ENCODE measurements at regions not wholly inside any gene's neighbourhood (a gene's known extent, or its start where the extent isn't known, plus 50 kb on each side); places are given as distances from the start of the nearest gene placed in this dataset.

DNA sequence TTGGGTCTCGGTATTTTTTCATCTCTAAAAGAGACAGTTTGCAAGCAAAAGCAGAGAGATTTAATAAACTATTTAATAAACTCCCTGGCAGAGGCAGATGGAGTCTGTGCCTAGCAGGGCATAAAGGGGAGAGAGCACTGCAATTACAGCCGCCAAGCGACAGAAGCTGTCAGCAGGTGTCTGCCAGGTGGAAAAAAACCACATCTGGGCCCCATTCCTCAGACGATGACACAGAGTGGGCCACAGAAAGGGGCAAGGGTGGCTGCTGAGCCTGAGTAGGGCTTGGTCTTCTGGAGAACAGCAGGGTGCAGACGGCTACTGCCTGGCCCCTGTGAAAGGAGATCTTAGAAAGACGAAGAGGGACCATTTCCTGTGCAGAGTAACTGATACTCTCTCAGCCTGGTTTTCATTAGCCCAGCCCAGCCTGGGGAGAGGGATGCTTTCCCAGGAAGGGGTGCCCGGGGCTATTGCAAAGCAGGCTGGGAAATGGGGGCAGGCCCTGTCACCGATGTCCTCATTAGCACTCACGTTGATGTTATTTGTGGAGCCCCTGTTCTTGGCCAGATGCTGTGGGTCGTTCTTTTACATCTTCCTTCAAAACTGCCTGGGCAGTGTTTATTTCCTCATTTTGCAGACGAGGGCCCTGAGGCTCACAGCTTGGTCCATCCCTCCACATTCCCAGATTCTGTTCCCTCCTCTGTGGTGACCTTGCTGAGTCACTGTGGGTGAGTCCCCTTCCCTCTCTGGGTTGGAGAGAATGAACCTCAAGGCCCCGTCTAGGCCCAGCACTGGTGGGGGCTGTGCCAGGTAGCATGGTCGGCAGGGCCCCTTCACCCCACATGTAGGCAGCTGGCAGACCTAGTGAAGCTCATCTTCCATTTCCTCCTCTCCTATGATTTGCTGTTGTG is 472.7 kb downstream of the PTPRU start:
- Mint-ChIP-seq H3K36me3 (no peaks in the 10 kb centered on the region), H3K9me3 (no peaks in the 10 kb centered on the region), H3K4me3 (no peak overlapping the region), H3K4me1 (peaks cover 9 to 19% of the 10 kb centered on the region in 2 donors), H3K27me3 (peaks cover 39 to 45% of the 10 kb centered on the region in 2 donors), H3K27ac (peak overlapping the region; percentile 59)
- DNase-seq (no peak), ATAC-seq (replicated peaks) (peak; percentile 11 to 13)

- Mint-ChIP-seq H3K4me3 (no peak overlapping the region), H3K4me1 (peaks cover 9 to 19% of the 10 kb centered on the region in 2 donors), H3K27me3 (peaks cover 45 to 50% of the 10 kb centered on the region in 2 donors), H3K36me3 (no peaks in the 10 kb centered on the region), H3K9me3 (no peaks in the 10 kb centered on the region), H3K27ac (no peak overlapping the region)
- ATAC-seq (replicated peaks) (no peak), DNase-seq (no peak)
These were observed 472.1 kb downstream of the PTPRU start for GRCh38 chr1:29708381-29708780.

DNA sequence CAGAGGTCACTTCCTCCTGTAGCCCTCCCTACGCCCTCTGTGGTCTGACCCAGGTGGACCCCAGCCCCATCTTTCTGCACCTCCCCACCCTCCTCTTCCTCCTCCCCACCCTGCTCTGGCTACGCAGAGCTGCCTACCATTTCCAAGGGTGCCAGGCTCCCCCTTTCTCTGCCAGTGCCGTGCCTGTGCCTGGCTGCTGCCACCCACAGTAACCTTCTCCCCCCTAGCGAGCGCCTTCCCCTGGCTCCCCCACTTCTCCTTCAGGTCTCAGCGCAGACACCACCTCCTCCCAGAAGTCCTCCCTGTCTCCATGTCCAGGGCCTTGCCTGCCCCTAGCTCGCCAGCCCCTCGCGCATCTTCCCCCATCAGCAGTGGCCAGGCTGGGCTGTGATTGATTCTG is 471.5 kb downstream of the PTPRU start:
- H3K27ac Mint-ChIP-seq: no peak overlapping the region
- ATAC-seq (replicated peaks) (no peak), DNase-seq (no peak)
- no peaks in the 10 kb centered on the region for H3K36me3 Mint-ChIP-seq
- H3K27me3 Mint-ChIP-seq: peaks cover 44 to 51% of the 10 kb centered on the region in 2 donors
- H3K4me3 Mint-ChIP-seq: no peak overlapping the region
- H3K9me3 Mint-ChIP-seq: no peaks in the 10 kb centered on the region
- peaks cover 9 to 19% of the 10 kb centered on the region in 2 donors for H3K4me1 Mint-ChIP-seq

- ATAC-seq (replicated peaks): peak; percentile 75 to 78
- peak; percentile 8 for DNase-seq
These were observed 470.6 kb downstream of the PTPRU start for GRCh38 chr1:29706936-29707335.

DNA sequence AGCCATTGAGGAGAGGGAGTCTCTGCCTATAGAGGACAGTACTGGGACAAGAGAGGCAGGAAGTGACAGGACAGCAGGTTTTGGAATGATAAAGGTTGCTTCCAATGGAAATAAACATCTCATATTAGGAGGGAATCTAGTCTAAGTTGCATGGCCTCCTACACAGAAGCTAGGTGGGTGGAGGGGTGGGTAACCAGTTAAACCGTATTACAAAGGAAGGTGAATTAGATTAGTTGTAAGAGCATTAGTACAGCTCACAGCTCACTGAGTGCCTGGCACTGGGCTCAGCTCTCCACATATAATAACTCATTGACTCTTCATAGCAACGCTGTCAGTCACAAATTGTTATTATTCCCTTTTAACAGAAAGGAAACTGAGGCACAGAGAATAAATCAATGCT is 468.1 kb downstream of the PTPRU start:
- no peak overlapping the region for H3K27ac Mint-ChIP-seq
- H3K4me3 Mint-ChIP-seq: no peak overlapping the region
- H3K36me3 Mint-ChIP-seq: no peaks in the 10 kb centered on the region
- no peaks in the 10 kb centered on the region for H3K9me3 Mint-ChIP-seq
- ATAC-seq (replicated peaks) (no peak), DNase-seq (no peak)
- peaks cover 4 to 17% of the 10 kb centered on the region in 2 donors for H3K4me1 Mint-ChIP-seq
- peaks cover 54 to 55% of the 10 kb centered on the region in 2 donors for H3K27me3 Mint-ChIP-seq

More at GRCh38 chr1:29706936-29707335, 470.6 kb downstream of the PTPRU start:
- Mint-ChIP-seq H3K4me1 (peaks cover 7 to 19% of the 10 kb centered on the region in 2 donors), H3K4me3 (no peak overlapping the region), H3K27me3 (peaks cover 43 to 49% of the 10 kb centered on the region in 2 donors), H3K27ac (no peak overlapping the region), H3K9me3 (no peaks in the 10 kb centered on the region), H3K36me3 (no peaks in the 10 kb centered on the region)

- peaks cover 57 to 59% of the 10 kb centered on the region in 2 donors for H3K27me3 Mint-ChIP-seq
- H3K4me3 Mint-ChIP-seq: no peak overlapping the region
- no peak overlapping the region for H3K27ac Mint-ChIP-seq
- DNase-seq: no peak
- no peak for ATAC-seq (replicated peaks)
- H3K9me3 Mint-ChIP-seq: no peaks in the 10 kb centered on the region
- no peaks in the 10 kb centered on the region for H3K36me3 Mint-ChIP-seq
- H3K4me1 Mint-ChIP-seq: peaks cover 2 to 11% of the 10 kb centered on the region in 2 donors
These were observed 467.5 kb downstream of the PTPRU start for GRCh38 chr1:29703596-29704370.

DNA sequence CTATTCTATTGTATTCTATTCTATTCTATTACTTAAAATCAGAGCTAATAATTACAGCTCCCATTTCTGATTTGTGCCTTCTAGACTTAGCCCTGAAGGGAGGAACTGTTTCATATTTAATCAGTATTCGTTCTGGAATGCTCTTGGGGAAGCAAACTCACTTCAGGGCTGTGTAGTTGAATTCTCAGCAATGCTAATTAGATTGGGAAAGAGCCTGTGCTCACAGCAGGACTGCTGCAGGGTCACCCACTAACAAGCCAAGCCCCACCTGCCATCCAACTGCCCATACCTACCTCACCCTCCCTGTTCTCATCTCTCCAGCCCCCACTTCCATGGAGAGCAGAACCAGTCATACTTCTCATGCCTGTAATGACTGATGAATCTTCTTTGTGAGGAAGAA is 464.2 kb downstream of the PTPRU start:
- ATAC-seq (replicated peaks): no peak
- DNase-seq: no peak
- no peaks in the 10 kb centered on the region for H3K36me3 Mint-ChIP-seq
- H3K4me3 Mint-ChIP-seq: no peak overlapping the region
- no peaks in the 10 kb centered on the region for H3K9me3 Mint-ChIP-seq
- peaks cover 35 to 42% of the 10 kb centered on the region in 2 donors for H3K27me3 Mint-ChIP-seq
- H3K27ac Mint-ChIP-seq: no peak overlapping the region
- no peaks in the 10 kb centered on the region for H3K4me1 Mint-ChIP-seq

DNA sequence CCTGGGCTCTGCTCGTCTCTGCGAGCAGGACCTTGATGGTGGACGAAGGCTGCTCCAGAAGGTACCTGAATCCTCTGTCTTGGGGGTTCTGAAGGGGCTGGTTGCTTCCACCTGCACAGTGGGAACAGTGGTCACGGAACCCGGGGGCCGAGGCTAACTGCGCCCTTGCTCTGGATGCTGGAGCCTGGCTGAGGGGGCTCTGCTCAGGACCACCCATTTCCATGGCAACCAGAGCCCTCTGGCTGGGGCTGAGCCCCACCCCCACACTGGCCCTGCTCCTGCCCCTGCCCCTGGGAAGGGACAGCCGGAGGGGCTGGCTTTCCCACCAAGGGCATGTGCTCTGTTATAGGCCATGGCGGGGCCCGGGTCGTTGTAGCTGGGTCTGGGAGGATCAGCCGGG is 462.3 kb downstream of the PTPRU start:
- Mint-ChIP-seq H3K27ac (no peak overlapping the region), H3K4me1 (no peaks in the 10 kb centered on the region), H3K4me3 (no peak overlapping the region), H3K9me3 (peaks cover 0 to 2% of the 10 kb centered on the region in 2 donors), H3K36me3 (no peaks in the 10 kb centered on the region), H3K27me3 (peaks cover 22 to 26% of the 10 kb centered on the region in 2 donors)
- DNase-seq: no peak
- ATAC-seq (replicated peaks): no peak

DNA sequence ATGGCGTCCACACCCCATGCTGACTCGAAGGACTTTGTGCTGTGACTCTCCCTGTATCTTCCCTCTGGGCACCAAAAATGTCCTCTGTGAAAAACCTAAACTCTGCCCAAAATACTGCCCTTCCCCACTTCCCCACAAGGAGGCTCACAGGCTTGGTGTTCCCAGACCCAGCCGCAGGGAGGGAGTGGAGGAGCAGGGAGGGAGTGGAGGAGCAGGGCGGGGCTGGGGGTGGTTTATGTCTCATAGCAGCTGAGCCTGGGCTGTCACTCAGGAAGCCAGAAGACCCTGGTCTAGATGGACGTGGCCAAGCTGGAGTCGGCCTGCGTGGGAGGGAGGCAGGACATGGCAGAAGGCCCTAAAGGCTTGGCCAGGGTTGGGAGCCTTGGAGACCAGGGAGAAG is 461.7 kb downstream of the PTPRU start:
- Mint-ChIP-seq H3K4me3 (no peak overlapping the region), H3K4me1 (peaks cover 0 to 4% of the 10 kb centered on the region in 2 donors), H3K36me3 (no peaks in the 10 kb centered on the region), H3K27me3 (peaks cover 19 to 25% of the 10 kb centered on the region in 2 donors), H3K9me3 (peaks cover 0 to 7% of the 10 kb centered on the region in 2 donors), H3K27ac (no peak overlapping the region)
- ATAC-seq (replicated peaks) (no peak), DNase-seq (no peak)

- no peak overlapping the region for H3K4me3 Mint-ChIP-seq
- DNase-seq (no peak), ATAC-seq (replicated peaks) (no peak)
- peaks cover 14 to 21% of the 10 kb centered on the region in 2 donors for H3K27me3 Mint-ChIP-seq
- H3K4me1 Mint-ChIP-seq: peaks cover 2 to 11% of the 10 kb centered on the region in 2 donors
- no peaks in the 10 kb centered on the region for H3K36me3 Mint-ChIP-seq
- H3K27ac Mint-ChIP-seq: no peak overlapping the region
- H3K9me3 Mint-ChIP-seq: peaks cover 0 to 7% of the 10 kb centered on the region in 2 donors
These were observed 461.1 kb downstream of the PTPRU start for GRCh38 chr1:29697391-29697780.

DNA sequence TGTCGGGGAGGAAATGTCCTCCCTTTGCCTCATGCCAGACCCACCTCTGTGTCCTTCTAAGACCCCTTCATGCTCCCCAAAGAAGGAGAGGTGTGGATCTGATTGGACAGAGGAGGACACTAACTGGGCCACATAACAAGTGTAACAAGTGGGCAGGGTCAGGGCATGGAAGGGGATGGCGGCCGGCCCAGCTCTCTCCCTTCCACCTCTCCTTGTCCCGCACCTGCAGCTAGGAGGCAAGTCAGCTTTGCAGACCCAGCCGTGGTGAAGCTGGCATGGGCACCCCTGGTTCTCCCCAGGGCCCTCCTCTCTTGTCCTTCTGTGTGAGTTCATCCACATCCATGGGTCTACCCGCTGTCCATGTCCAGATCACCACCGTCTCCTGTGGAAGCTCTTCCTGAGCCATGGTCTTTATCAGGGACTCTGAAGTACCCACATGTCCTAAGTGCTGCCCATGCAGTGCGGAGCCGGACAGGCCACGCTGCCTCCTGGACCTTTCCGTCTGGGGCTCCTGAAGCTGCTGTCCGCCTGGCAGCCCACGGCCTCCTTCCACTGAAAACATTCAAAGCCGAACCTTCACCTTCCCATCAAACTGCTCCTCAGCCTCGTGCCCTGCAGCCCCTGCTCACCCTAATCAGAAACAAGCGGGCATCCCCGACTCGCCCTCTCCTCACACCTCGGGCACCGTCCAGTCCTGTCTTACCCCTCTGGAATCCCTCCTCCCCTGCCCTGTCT is 460.5 kb downstream of the PTPRU start:
- H3K27me3 Mint-ChIP-seq: peaks cover 10 to 18% of the 10 kb centered on the region in 2 donors
- H3K4me1 Mint-ChIP-seq: peaks cover 5 to 16% of the 10 kb centered on the region in 2 donors
- DNase-seq (no peak), ATAC-seq (replicated peaks) (no peak)
- no peak overlapping the region for H3K27ac Mint-ChIP-seq
- H3K4me3 Mint-ChIP-seq: no peak overlapping the region
- H3K36me3 Mint-ChIP-seq: no peaks in the 10 kb centered on the region
- H3K9me3 Mint-ChIP-seq: peaks cover 0 to 7% of the 10 kb centered on the region in 2 donors

DNA sequence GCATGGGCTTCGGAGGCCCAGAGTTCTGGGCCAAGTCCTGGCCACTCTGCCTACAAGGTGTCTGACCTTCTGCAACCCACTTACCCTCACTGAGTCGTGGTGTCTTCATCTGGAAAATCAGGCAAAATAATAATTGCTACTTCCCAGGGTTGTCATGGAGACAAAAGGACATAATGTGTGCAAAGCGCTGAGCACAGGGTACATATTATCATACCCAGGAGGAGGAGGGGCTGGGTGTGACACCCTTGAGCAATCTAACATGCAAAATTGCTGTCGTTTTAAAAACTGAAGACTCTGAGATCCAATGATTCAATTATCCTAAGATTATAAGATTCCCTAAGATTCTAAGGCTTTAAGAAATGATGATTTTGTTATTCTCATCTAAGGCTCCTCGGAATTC is 459.5 kb downstream of the PTPRU start:
- DNase-seq (no peak), ATAC-seq (replicated peaks) (no peak)
- no peak overlapping the region for H3K4me3 Mint-ChIP-seq
- H3K9me3 Mint-ChIP-seq: peaks cover 0 to 7% of the 10 kb centered on the region in 2 donors
- H3K4me1 Mint-ChIP-seq: peaks cover 12 to 27% of the 10 kb centered on the region in 2 donors
- H3K27ac Mint-ChIP-seq: no peak overlapping the region
- H3K36me3 Mint-ChIP-seq: no peaks in the 10 kb centered on the region
- H3K27me3 Mint-ChIP-seq: peaks cover 9 to 14% of the 10 kb centered on the region in 2 donors

DNA sequence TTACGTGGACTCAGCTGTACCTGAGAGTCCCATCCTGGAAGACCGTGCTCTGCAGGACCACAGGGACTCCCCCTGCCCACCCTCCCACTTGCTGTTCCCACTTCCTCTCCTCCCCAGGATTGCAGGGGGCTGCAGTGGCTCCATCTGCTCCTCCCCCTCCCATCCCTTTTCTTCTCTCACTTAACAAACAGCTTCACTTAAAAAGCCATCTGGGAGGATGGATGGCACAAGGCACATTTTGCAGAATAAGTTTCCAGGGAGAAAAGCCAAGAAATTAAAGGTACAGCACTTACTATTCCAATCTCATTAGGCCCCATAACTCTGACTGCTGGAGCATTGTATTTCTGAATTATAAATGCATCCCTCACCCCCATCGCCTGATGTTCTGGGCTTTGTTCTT is 458.7 kb downstream of the PTPRU start:
- no peak overlapping the region for H3K4me3 Mint-ChIP-seq
- H3K27ac Mint-ChIP-seq: no peak overlapping the region
- peaks cover 9 to 11% of the 10 kb centered on the region in 2 donors for H3K27me3 Mint-ChIP-seq
- H3K36me3 Mint-ChIP-seq: no peaks in the 10 kb centered on the region
- peaks cover 16 to 33% of the 10 kb centered on the region in 2 donors for H3K4me1 Mint-ChIP-seq
- no peak for DNase-seq
- H3K9me3 Mint-ChIP-seq: peaks cover 0 to 7% of the 10 kb centered on the region in 2 donors
- no peak for ATAC-seq (replicated peaks)

DNA sequence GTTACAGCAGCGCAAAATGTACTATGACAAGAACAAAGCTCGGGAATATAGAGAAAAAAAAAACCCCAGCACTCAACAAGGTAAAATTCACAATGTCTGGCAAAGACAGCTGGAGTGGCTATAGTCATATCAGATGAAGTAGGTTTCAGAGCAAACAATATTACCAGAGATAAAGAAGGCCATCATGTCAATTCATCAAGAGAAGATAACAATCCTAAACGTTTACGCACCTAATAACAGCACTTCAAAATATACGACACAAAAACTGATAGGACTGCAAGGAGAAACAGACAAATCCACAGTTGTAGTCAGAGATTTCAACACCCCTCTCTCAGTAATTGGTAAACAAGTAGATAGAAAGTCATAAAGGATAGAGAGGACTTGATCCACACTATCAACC is 455.2 kb downstream of the PTPRU start:
- no peak overlapping the region for H3K4me3 Mint-ChIP-seq
- H3K36me3 Mint-ChIP-seq: no peaks in the 10 kb centered on the region
- ATAC-seq (replicated peaks): no peak
- peaks cover 0 to 7% of the 10 kb centered on the region in 2 donors for H3K9me3 Mint-ChIP-seq
- H3K27me3 Mint-ChIP-seq: peaks cover 4 to 5% of the 10 kb centered on the region in 2 donors
- no peak overlapping the region for H3K27ac Mint-ChIP-seq
- peaks cover 24 to 44% of the 10 kb centered on the region in 2 donors for H3K4me1 Mint-ChIP-seq
- DNase-seq: no peak
